ENCODE measurements at regions not wholly inside any gene's neighbourhood (a gene's known extent, or its start where the extent isn't known, plus 50 kb on each side); places are given as distances from the start of the nearest gene placed in this dataset.

GRCh38 chr16:82451449-82451848 is 175.3 kb upstream of the CDH13 start:
- dilution Hi-C loops (cut with MboI; ENCODE audit: extremely low pct_ligation_motif_present, low sequenced_read_pairs) = no loop called here
- Histone ChIP-seq H3K9ac (replicated peaks; ENCODE audit: extremely low read depth, insufficient read depth, low read length) (no peak overlapping the region), H3K27ac (ENCODE audit: insufficient read depth, low read depth, low read length) (no peak overlapping the region), H3K4me3 (replicated peaks in 1 of 3; ENCODE audit: insufficient read depth in 1 of 3, low read depth in 1 of 3, low read length in 3 of 3) (no peak overlapping the region), H3K9me3 (replicated peaks; ENCODE audit: control insufficient read depth, insufficient read depth, low read length) (no peaks in the 10 kb centered on the region), H3K27me3 (ENCODE audit: control insufficient read depth in 2 of 2, insufficient read depth in 2 of 2, low read length in 2 of 2) (peaks cover 0 to 5% of the 10 kb centered on the region in 2 experiments), H4K20me1 (replicated peaks; ENCODE audit: control insufficient read depth, extremely low read depth, insufficient read depth, low read length) (no peaks in the 10 kb centered on the region), H3K4me1 (ENCODE audit: control insufficient read depth, extremely low read depth, insufficient read depth, low read length) (no peaks in the 10 kb centered on the region), H3K36me3 (ENCODE audit: control insufficient read depth in 2 of 2, extremely low read depth in 1 of 2, insufficient read depth in 2 of 2, low read length in 2 of 2) (no peaks in the 10 kb centered on the region), H2AFZ (ENCODE audit: low read depth, low read length) (no peak overlapping the region), H3K4me2 (ENCODE audit: insufficient read depth, low read length) (no peak overlapping the region), H3K79me2 (ENCODE audit: control insufficient read depth, insufficient read depth, low read length) (no peaks in the 10 kb centered on the region), H3K9me1 (replicated peaks; ENCODE audit: control insufficient read depth, extremely low read depth, insufficient read depth, low read length) (no peaks in the 10 kb centered on the region)
- TF ChIP-seq EZH2 (IDR thresholded peaks at IDR 0.05; ENCODE audit: borderline replicate concordance, low read depth, low read length, severe bottlenecking) (no peak), JUN (IDR thresholded peaks at IDR 0.05; ENCODE audit: borderline replicate concordance, insufficient read depth, insufficient read length, low read depth) (no peak), FOS (IDR thresholded peaks at IDR 0.05; ENCODE audit: borderline replicate concordance, insufficient read depth, low read length) (no peak), MYC (IDR thresholded peaks at IDR 0.05; ENCODE audit: low read depth, low read length) (no peak), POLR2AphosphoS5 (IDR thresholded peaks at IDR 0.05; ENCODE audit: insufficient read depth, low read depth, low read length) (no peak), POLR2A (IDR thresholded peaks at IDR 0.05; ENCODE audit: low read depth, low read length) (no peak), CTCF (IDR thresholded peaks at IDR 0.05; ENCODE audit: extremely low read depth in 1 of 2, insufficient read depth in 1 of 2, low read depth in 1 of 2, low read length in 2 of 2) (no peak), GATA2 (IDR thresholded peaks at IDR 0.05; ENCODE audit: insufficient read depth, insufficient read length, low read depth, low read length) (no peak)
- TF ChIP-seq, protein P1, sequence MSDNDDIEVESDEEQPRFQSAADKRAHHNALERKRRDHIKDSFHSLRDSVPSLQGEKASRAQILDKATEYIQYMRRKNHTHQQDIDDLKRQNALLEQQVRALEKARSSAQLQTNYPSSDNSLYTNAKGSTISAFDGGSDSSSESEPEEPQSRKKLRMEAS (IDR thresholded peaks at IDR 0.05; ENCODE audit: insufficient read depth, insufficient read length) = no peak
- CTCF ChIA-PET = interaction anchor here (1.0 kb wide), 1 partner anchor 12 kb away, joined by 4 read pairs; no protein-coding TSS in a partner anchor
- intact Hi-C loops (cut with micrococcal nuclease) = loop anchor here (10.0 kb wide), 1 partner anchor 507 kb away; no protein-coding TSS in a partner anchor
- DNase-seq (ENCODE audit: low read depth, low spot score) (no peak), FAIRE-seq (no peak)
- POLR2A ChIA-PET = no interaction called here
- BruUV-seq (replicated peaks) = no TSS peak

Measured in endothelial cell of umbilical vein (primary cell).